Fibroblast of lung (primary cell): ENCODE measurements at regions not wholly inside any gene's neighbourhood (a gene's known extent, or its start where the extent isn't known, plus 50 kb on each side); places are given as distances from the start of the nearest gene placed in this dataset.

ENCODE experiments used
- DNase-seq, 2 donors: peaks; one replicate each; pipeline versions ENCODE4 v3.0.0 to v3.0.0-alpha.2; 2010; ENCODE audit warnings: low read depth in 2 of 2
- H2AFZ ChIP-seq: 2 replicates; pipeline ENCODE4 v1.5.1; 2012; ENCODE audit warnings: low read length, control low read depth, inconsistent platforms
- H3K27ac ChIP-seq: 2 replicates; pipeline ENCODE4 v1.5.1; 2011; ENCODE audit warnings: low read length, control low read depth; ENCODE audit not compliant: insufficient read depth
- H3K27me3 ChIP-seq: 2 replicates; pipeline ENCODE4 v1.5.1; 2011; ENCODE audit warnings: mild to moderate bottlenecking, low read length; ENCODE audit not compliant: control insufficient read depth, insufficient read depth
- H3K36me3 ChIP-seq: 2 replicates; pipeline ENCODE4 v1.5.1; 2011; ENCODE audit warnings: low read length; ENCODE audit not compliant: control insufficient read depth, insufficient read depth
- H3K4me1 ChIP-seq: 2 replicates; pipeline ENCODE4 v1.5.1; 2011; ENCODE audit warnings: low read length; ENCODE audit not compliant: control insufficient read depth, insufficient read depth; ENCODE audit errors: extremely low read depth
- H3K4me2 ChIP-seq: 2 replicates; pipeline ENCODE4 v1.5.1; 2011; ENCODE audit warnings: low read length, control low read depth; ENCODE audit not compliant: insufficient read depth; ENCODE audit errors: extremely low read depth
- H3K4me3 ChIP-seq, 4 experiments: fragments of 200-600 bp in 1 of 4; sonication (generic) in 1 of 4; replicated peaks in 1 of 4; 2 replicates each; pipeline ENCODE4 v1.5.1; 2011 to 2016; ENCODE audit warnings: low read length in 4 of 4, low read depth in 3 of 4, mild to moderate bottlenecking in 3 of 4, control low read depth in 2 of 4, inconsistent platforms in 1 of 4, mixed read lengths in 1 of 4; ENCODE audit not compliant: insufficient read depth in 1 of 4; ENCODE audit errors: control extremely low read depth in 1 of 4
- H3K79me2 ChIP-seq: 2 replicates; pipeline ENCODE4 v1.5.1; 2012; ENCODE audit warnings: mild to moderate bottlenecking, low read length, inconsistent platforms; ENCODE audit not compliant: control insufficient read depth, insufficient read depth
- H3K9ac ChIP-seq: 2 replicates; pipeline ENCODE4 v1.5.1; 2011; ENCODE audit warnings: mild to moderate bottlenecking, low read length, control low read depth; ENCODE audit not compliant: insufficient read depth
- H3K9me3 ChIP-seq: 2 replicates; pipeline ENCODE4 v1.5.1; 2012; ENCODE audit warnings: low read depth, low read length; ENCODE audit not compliant: control insufficient read depth, insufficient read depth
- H4K20me1 ChIP-seq: 2 replicates; pipeline ENCODE4 v1.5.1; 2011; ENCODE audit warnings: low read length; ENCODE audit not compliant: control insufficient read depth, insufficient read depth; ENCODE audit errors: extremely low read depth
- EZH2 ChIP-seq: IDR thresholded peaks from 2 replicates; pipeline ENCODE4 v1.5.1; 2012; ENCODE audit warnings: low read length, control low read depth, mild to moderate bottlenecking; ENCODE audit errors: missing control alignments
- TF ChIP-seq, protein P1 (sequence below), 2 donors: IDR thresholded peaks in 1 of 2; conservative IDR thresholded peaks in 1 of 2; 1 replicate in 1 of 2; 2 replicates in 1 of 2; pipeline ENCODE4 v1.5.1; 2011 to 2012; ENCODE audit warnings: low read length in 2 of 2, control low read depth in 1 of 2, inconsistent platforms in 1 of 2, low read depth in 1 of 2, mild to moderate bottlenecking in 1 of 2

DNA sequence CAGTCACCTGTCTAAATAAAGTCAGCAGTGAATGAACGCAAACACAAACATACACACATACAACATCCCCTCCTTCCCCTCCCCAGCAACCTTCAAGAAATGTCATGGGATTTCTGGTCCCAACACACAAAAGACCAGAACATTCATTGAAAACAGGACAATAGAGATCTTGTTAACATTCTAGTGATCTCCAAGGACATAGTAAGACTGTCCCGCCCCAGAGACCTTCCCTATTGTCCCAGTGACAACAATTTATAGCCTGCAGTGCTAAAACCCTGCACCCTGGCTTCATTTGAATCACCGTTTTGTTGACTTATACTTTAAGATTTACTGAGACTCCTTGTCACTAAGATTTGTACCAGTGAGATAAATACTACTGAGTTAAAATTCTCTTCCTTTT lies 143.9 kb upstream of the NOX3 start:
- no peak overlapping the region for H3K4me2 ChIP-seq
- H3K9me3 ChIP-seq = no peaks in the 10 kb centered on the region
- H3K4me3 ChIP-seq = no peak overlapping the region
- no peaks in the 10 kb centered on the region for H3K36me3 ChIP-seq
- H3K79me2 ChIP-seq = no peaks in the 10 kb centered on the region
- no peak for TF ChIP-seq EZH2
- TF ChIP-seq, protein P1, sequence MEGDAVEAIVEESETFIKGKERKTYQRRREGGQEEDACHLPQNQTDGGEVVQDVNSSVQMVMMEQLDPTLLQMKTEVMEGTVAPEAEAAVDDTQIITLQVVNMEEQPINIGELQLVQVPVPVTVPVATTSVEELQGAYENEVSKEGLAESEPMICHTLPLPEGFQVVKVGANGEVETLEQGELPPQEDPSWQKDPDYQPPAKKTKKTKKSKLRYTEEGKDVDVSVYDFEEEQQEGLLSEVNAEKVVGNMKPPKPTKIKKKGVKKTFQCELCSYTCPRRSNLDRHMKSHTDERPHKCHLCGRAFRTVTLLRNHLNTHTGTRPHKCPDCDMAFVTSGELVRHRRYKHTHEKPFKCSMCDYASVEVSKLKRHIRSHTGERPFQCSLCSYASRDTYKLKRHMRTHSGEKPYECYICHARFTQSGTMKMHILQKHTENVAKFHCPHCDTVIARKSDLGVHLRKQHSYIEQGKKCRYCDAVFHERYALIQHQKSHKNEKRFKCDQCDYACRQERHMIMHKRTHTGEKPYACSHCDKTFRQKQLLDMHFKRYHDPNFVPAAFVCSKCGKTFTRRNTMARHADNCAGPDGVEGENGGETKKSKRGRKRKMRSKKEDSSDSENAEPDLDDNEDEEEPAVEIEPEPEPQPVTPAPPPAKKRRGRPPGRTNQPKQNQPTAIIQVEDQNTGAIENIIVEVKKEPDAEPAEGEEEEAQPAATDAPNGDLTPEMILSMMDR (conservative IDR thresholded peaks at IDR 0.05 in 1 of 2, IDR thresholded peaks at IDR 0.05 in 1 of 2; ENCODE audit: low read depth in 1 of 2, low read length in 2 of 2) = no peak
- no peak overlapping the region for H3K9ac ChIP-seq
- no peaks in the 10 kb centered on the region for H4K20me1 ChIP-seq
- no peaks in the 10 kb centered on the region for H3K27me3 ChIP-seq
- DNase-seq = no peak
- no peak overlapping the region for H2AFZ ChIP-seq
- no peaks in the 10 kb centered on the region for H3K4me1 ChIP-seq
- H3K27ac ChIP-seq = no peak overlapping the region

DNA sequence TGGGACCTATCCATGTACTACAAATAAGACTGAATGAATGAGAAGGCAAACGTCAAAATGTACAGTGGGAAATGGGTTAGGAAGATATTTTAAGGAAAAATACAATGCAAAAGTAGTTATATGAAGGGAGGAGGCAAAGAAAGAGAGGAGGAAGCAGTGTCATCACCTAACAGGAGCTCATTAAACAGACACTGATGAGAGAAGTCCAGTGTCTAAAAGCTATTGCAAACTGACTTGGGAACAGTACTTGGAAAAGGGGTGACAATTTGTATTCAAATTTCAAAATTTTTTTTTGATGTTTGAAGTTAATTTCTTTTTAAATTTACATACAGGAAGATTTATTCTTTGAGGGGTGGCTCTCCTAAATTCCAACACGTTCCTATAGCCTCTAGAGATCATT lies 143.5 kb upstream of the NOX3 start:
- TF ChIP-seq, protein P1 (conservative IDR thresholded peaks at IDR 0.05 in 1 of 2, IDR thresholded peaks at IDR 0.05 in 1 of 2; ENCODE audit: low read depth in 1 of 2, low read length in 2 of 2) = no peak
- no peak for TF ChIP-seq EZH2
- Histone ChIP-seq H3K4me3 (no peak overlapping the region), H3K27ac (no peak overlapping the region), H3K4me2 (no peak overlapping the region), H2AFZ (no peak overlapping the region), H4K20me1 (no peaks in the 10 kb centered on the region), H3K9ac (no peak overlapping the region), H3K4me1 (no peaks in the 10 kb centered on the region), H3K79me2 (no peaks in the 10 kb centered on the region), H3K27me3 (no peaks in the 10 kb centered on the region), H3K36me3 (no peaks in the 10 kb centered on the region), H3K9me3 (no peaks in the 10 kb centered on the region)
- no peak for DNase-seq

GRCh38 chr6:155595284-155595683 lies 139.6 kb upstream of the NOX3 start:
- no peak overlapping the region for H3K4me3 ChIP-seq
- DNase-seq = no peak

More at GRCh38 chr6:155595284-155595683, 139.6 kb upstream of the NOX3 start:
- no peaks in the 10 kb centered on the region for H3K9me3 ChIP-seq
- no peaks in the 10 kb centered on the region for H3K36me3 ChIP-seq
- no peaks in the 10 kb centered on the region for H3K27me3 ChIP-seq
- no peaks in the 10 kb centered on the region for H3K4me1 ChIP-seq
- no peak overlapping the region for H2AFZ ChIP-seq
- H3K79me2 ChIP-seq = no peaks in the 10 kb centered on the region
- TF ChIP-seq, protein P1 (conservative IDR thresholded peaks at IDR 0.05 in 1 of 2, IDR thresholded peaks at IDR 0.05 in 1 of 2; ENCODE audit: low read depth in 1 of 2, low read length in 2 of 2) = no peak
- TF ChIP-seq EZH2 = no peak
- no peak overlapping the region for H3K27ac ChIP-seq
- H3K4me2 ChIP-seq = no peak overlapping the region
- H4K20me1 ChIP-seq = no peaks in the 10 kb centered on the region
- no peak overlapping the region for H3K9ac ChIP-seq
